ENCODE measurements at regions not wholly inside any gene's neighbourhood (a gene's known extent, or its start where the extent isn't known, plus 50 kb on each side); places are given as distances from the start of the nearest gene placed in this dataset.

DNA sequence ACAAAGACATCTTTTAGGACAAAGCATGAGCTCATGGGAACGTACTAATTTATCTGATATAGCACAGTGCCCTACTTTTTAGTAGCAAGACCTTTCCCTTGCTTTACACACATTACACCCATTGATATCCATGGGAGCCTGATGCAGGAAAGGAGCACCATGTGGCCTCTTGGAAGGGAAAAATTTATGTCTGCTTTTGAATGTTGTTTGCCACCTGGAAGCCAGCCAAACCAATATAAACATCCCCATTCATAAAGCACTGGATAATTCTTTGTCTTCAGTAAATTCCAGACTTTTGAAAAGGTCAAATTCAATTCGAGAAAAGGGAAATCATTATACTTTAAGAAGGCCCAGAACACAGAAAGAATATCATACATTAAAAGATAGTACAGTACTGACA lies 152.3 kb upstream of the BEND6 start:
- TF ChIP-seq, protein P1, sequence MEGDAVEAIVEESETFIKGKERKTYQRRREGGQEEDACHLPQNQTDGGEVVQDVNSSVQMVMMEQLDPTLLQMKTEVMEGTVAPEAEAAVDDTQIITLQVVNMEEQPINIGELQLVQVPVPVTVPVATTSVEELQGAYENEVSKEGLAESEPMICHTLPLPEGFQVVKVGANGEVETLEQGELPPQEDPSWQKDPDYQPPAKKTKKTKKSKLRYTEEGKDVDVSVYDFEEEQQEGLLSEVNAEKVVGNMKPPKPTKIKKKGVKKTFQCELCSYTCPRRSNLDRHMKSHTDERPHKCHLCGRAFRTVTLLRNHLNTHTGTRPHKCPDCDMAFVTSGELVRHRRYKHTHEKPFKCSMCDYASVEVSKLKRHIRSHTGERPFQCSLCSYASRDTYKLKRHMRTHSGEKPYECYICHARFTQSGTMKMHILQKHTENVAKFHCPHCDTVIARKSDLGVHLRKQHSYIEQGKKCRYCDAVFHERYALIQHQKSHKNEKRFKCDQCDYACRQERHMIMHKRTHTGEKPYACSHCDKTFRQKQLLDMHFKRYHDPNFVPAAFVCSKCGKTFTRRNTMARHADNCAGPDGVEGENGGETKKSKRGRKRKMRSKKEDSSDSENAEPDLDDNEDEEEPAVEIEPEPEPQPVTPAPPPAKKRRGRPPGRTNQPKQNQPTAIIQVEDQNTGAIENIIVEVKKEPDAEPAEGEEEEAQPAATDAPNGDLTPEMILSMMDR (IDR thresholded peaks at IDR 0.05; ENCODE audit: insufficient read depth, low read depth, low read length): no peak
- TF ChIP-seq EZH2 (IDR thresholded peaks at IDR 0.05; ENCODE audit: insufficient read depth, low read length): no peak

All from astrocyte (in vitro differentiated cells and primary cell).